ENCODE measurements at regions not wholly inside any gene's neighbourhood (a gene's known extent, or its start where the extent isn't known, plus 50 kb on each side); places are given as distances from the start of the nearest gene placed in this dataset.
A peak's percentile ranks its signal among the peaks of the same experiment; 100 is the strongest.

- Histone ChIP-seq H3K23ac (ENCODE audit: low read depth, low read length) (no peak overlapping the region), H3K36me3 (ENCODE audit: control insufficient read depth, insufficient read depth, low read length) (no peaks in the 10 kb centered on the region), H2AK9ac (replicated peaks; ENCODE audit: low read depth, low read length, poor library complexity) (peak overlapping the region; percentile 49), H4K8ac (ENCODE audit: low read depth in 2 of 2, low read length in 2 of 2) (no peak overlapping the region), H4K20me1 (ENCODE audit: insufficient read depth, low read length) (no peaks in the 10 kb centered on the region), H3K14ac (replicated peaks; ENCODE audit: low read depth, low read length) (no peak overlapping the region), H2BK120ac (ENCODE audit: low read depth, low read length) (no peak overlapping the region), H3K4ac (ENCODE audit: low read depth, low read length) (no peak overlapping the region), H3K9me3 (ENCODE audit: control insufficient read depth, insufficient read depth, low read length) (no peaks in the 10 kb centered on the region), H2BK5ac (ENCODE audit: low read depth, low read length, poor library complexity, severe bottlenecking) (no peak overlapping the region), H3K4me3 (ENCODE audit: insufficient read depth, low read depth, low read length) (no peak overlapping the region), H3K9me1 (ENCODE audit: insufficient read depth, low read length) (no peaks in the 10 kb centered on the region), H2BK15ac (ENCODE audit: low read depth, low read length) (no peak overlapping the region), H4K91ac (ENCODE audit: insufficient read depth, low read depth, low read length) (no peak overlapping the region), H2AK5ac (ENCODE audit: low read depth, low read length) (no peak overlapping the region), H3K56ac (ENCODE audit: extremely low read depth, insufficient read depth, low read length) (no peak overlapping the region), H3K4me2 (ENCODE audit: low read depth, low read length) (no peak overlapping the region), H3K27me3 (ENCODE audit: control insufficient read depth, insufficient read depth, low read length) (peaks cover 2% of the 10 kb centered on the region; the same call in 1 of the 2 replicates), H2AFZ (replicated peaks; ENCODE audit: low read length, poor library complexity) (no peak overlapping the region), H3K18ac (ENCODE audit: low read depth, low read length) (no peak overlapping the region), H2BK20ac (ENCODE audit: low read depth, low read length) (no peak overlapping the region), H3K9ac (ENCODE audit: low read depth, low read length) (no peak overlapping the region), H3K79me1 (ENCODE audit: low read depth in 1 of 2, low read length in 2 of 2) (no peaks in the 10 kb centered on the region), H3K27ac (ENCODE audit: insufficient read depth, low read length) (no peak overlapping the region), H3K4me1 (ENCODE audit: control insufficient read depth, insufficient read depth, low read length) (no peaks in the 10 kb centered on the region), H4K5ac (ENCODE audit: low read depth, low read length) (no peak overlapping the region)
- dilution Hi-C loops (cut with HindIII; ENCODE audit: low sequenced_read_pairs, unreplicated experiment) (no loop called here), in situ Hi-C loops (cut with MboI; ENCODE audit: low sequenced_read_pairs) (no loop called here), intact Hi-C loops (cut with micrococcal nuclease) (no loop called here)
- DNase-seq (no peak), ATAC-seq (ENCODE audit: low read depth) (no peak)
- POLR2A ChIA-PET (ENCODE audit: unreplicated experiment) = no interaction called here
- CTCF ChIA-PET = no interaction called here
- TF ChIP-seq RAD21 (IDR thresholded peaks at IDR 0.05; ENCODE audit: low read length) (no peak), RCOR1 (IDR thresholded peaks at IDR 0.05; ENCODE audit: insufficient replicate concordance, low read length) (no peak), MAZ (IDR thresholded peaks at IDR 0.05; ENCODE audit: borderline replicate concordance, low read depth, low read length) (no peak), POLR2A (IDR thresholded peaks at IDR 0.05; ENCODE audit: low read depth, low read length) (no peak), ELK1 (IDR thresholded peaks at IDR 0.05; ENCODE audit: borderline replicate concordance, low read depth, low read length) (no peak), MXI1 (IDR thresholded peaks at IDR 0.05; ENCODE audit: borderline replicate concordance, low read depth, low read length) (no peak)
- TF ChIP-seq, protein P1, sequence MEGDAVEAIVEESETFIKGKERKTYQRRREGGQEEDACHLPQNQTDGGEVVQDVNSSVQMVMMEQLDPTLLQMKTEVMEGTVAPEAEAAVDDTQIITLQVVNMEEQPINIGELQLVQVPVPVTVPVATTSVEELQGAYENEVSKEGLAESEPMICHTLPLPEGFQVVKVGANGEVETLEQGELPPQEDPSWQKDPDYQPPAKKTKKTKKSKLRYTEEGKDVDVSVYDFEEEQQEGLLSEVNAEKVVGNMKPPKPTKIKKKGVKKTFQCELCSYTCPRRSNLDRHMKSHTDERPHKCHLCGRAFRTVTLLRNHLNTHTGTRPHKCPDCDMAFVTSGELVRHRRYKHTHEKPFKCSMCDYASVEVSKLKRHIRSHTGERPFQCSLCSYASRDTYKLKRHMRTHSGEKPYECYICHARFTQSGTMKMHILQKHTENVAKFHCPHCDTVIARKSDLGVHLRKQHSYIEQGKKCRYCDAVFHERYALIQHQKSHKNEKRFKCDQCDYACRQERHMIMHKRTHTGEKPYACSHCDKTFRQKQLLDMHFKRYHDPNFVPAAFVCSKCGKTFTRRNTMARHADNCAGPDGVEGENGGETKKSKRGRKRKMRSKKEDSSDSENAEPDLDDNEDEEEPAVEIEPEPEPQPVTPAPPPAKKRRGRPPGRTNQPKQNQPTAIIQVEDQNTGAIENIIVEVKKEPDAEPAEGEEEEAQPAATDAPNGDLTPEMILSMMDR (conservative IDR thresholded peaks at IDR 0.05; ENCODE audit: low read depth, low read length) = no peak
- no TSS peak for BruUV-seq (replicated peaks)
- 86% methylated on average over 6 of the region's 10 CpGs; no CpG with 5 or more reads in 1 of the 2 experiments for WGBS, 2 experiments (ENCODE audit: extremely low coverage in 2 of 2, insufficient read length in 1 of 2)
Observed at GRCh38 chr2:20533993-20534622, 87.2 kb downstream of the RHOB start.
